ENCODE measurements at regions not wholly inside any gene's neighbourhood (a gene's known extent, or its start where the extent isn't known, plus 50 kb on each side); places are given as distances from the start of the nearest gene placed in this dataset.

GRCh38 chr7:41093141-41093540 is 609.7 kb downstream of the INHBA start (continued):
- TF ChIP-seq ELK1 (IDR thresholded peaks at IDR 0.05; ENCODE audit: low read depth, low read length) (no peak), RNF2 (IDR thresholded peaks at IDR 0.05; ENCODE audit: borderline replicate concordance, low read depth) (no peak), CBX2 (IDR thresholded peaks at IDR 0.05; ENCODE audit: borderline replicate concordance, low read depth) (no peak), RARB (CRISPR knock-in tag; IDR thresholded peaks at IDR 0.05) (no peak)
- TF ChIP-seq, protein P1, sequence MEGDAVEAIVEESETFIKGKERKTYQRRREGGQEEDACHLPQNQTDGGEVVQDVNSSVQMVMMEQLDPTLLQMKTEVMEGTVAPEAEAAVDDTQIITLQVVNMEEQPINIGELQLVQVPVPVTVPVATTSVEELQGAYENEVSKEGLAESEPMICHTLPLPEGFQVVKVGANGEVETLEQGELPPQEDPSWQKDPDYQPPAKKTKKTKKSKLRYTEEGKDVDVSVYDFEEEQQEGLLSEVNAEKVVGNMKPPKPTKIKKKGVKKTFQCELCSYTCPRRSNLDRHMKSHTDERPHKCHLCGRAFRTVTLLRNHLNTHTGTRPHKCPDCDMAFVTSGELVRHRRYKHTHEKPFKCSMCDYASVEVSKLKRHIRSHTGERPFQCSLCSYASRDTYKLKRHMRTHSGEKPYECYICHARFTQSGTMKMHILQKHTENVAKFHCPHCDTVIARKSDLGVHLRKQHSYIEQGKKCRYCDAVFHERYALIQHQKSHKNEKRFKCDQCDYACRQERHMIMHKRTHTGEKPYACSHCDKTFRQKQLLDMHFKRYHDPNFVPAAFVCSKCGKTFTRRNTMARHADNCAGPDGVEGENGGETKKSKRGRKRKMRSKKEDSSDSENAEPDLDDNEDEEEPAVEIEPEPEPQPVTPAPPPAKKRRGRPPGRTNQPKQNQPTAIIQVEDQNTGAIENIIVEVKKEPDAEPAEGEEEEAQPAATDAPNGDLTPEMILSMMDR (IDR thresholded peaks at IDR 0.05) = no peak

- H3K27ac ChIP-seq = no peak overlapping the region
- H3K9me3 ChIP-seq = no peaks in the 10 kb centered on the region
- ChIA-PET POLR2A (no interaction called here), CTCF (no interaction called here)
- DNase-seq (ENCODE audit: low read depth in 1 of 2, low spot score in 1 of 2) = no peak
- 14% methylated on average over 2 of the region's 2 CpGs for WGBS (ENCODE audit: missing lambda C conversion rate)
- ATAC-seq = no peak
- H3K4me3 ChIP-seq = no peak overlapping the region
- no peaks in the 10 kb centered on the region for H3K4me1 ChIP-seq
- FAIRE-seq = no peak
- TF ChIP-seq RCOR1 (IDR thresholded peaks at IDR 0.05; ENCODE audit: low read depth, low read length) (no peak), EHF (CRISPR knock-in tag; IDR thresholded peaks at IDR 0.05) (no peak), ZSCAN20 (CRISPR knock-in tag; IDR thresholded peaks at IDR 0.05) (no peak), ELK1 (IDR thresholded peaks at IDR 0.05; ENCODE audit: low read depth, low read length) (no peak), CBX8 (IDR thresholded peaks at IDR 0.05) (no peak), NPAS2 (CRISPR knock-in tag; IDR thresholded peaks at IDR 0.05; ENCODE audit: borderline replicate concordance) (no peak), CEBPB (IDR thresholded peaks at IDR 0.05) (no peak), PHF8 (IDR thresholded peaks at IDR 0.05; ENCODE audit: borderline replicate concordance, low read depth) (no peak), HES2 (IDR thresholded peaks at IDR 0.05) (no peak), HOXA7 (CRISPR knock-in tag; IDR thresholded peaks at IDR 0.05) (no peak), CBX2 (IDR thresholded peaks at IDR 0.05; ENCODE audit: borderline replicate concordance, low read depth) (no peak), ESRRA (IDR thresholded peaks at IDR 0.05; ENCODE audit: borderline replicate concordance, low read length) (no peak), GATA3 (IDR thresholded peaks at IDR 0.05; ENCODE audit: borderline replicate concordance) (no peak), MAZ (IDR thresholded peaks at IDR 0.05; ENCODE audit: borderline replicate concordance, low read depth, low read length) (no peak)
- TF ChIP-seq, protein P2, sequence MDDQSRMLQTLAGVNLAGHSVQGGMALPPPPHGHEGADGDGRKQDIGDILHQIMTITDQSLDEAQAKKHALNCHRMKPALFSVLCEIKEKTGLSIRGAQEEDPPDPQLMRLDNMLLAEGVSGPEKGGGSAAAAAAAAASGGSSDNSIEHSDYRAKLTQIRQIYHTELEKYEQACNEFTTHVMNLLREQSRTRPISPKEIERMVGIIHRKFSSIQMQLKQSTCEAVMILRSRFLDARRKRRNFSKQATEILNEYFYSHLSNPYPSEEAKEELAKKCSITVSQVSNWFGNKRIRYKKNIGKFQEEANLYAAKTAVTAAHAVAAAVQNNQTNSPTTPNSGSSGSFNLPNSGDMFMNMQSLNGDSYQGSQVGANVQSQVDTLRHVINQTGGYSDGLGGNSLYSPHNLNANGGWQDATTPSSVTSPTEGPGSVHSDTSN (IDR thresholded peaks at IDR 0.05) = no peak
- TF ChIP-seq, protein P3, sequence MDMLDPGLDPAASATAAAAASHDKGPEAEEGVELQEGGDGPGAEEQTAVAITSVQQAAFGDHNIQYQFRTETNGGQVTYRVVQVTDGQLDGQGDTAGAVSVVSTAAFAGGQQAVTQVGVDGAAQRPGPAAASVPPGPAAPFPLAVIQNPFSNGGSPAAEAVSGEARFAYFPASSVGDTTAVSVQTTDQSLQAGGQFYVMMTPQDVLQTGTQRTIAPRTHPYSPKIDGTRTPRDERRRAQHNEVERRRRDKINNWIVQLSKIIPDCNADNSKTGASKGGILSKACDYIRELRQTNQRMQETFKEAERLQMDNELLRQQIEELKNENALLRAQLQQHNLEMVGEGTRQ (IDR thresholded peaks at IDR 0.05) = no peak
- TF ChIP-seq, protein P4, sequence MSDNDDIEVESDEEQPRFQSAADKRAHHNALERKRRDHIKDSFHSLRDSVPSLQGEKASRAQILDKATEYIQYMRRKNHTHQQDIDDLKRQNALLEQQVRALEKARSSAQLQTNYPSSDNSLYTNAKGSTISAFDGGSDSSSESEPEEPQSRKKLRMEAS (IDR thresholded peaks at IDR 0.05) = no peak
- no peak overlapping the region for H3K4me2 ChIP-seq
Observed at GRCh38 chr7:41085244-41085643, 617.6 kb downstream of the INHBA start.

Measured in A549 (cell line).